Choroid plexus epithelial cell (primary cell): ENCODE measurements at regions not wholly inside any gene's neighbourhood (a gene's known extent, or its start where the extent isn't known, plus 50 kb on each side); places are given as distances from the start of the nearest gene placed in this dataset.

Experiments used
- DNase-seq: peaks from one replicate; pipeline ENCODE4 v3.0.0-alpha.2; 2010; ENCODE audit warnings: low read depth
- H3K4me3 ChIP-seq: 2 replicates; pipeline ENCODE4 v1.5.1; 2011; ENCODE audit warnings: low read depth, mild to moderate bottlenecking, control low read depth, low read length, moderate library complexity
- CTCF ChIP-seq: conservative IDR thresholded peaks from 2 replicates; pipeline ENCODE4 v1.5.1; 2011; ENCODE audit warnings: low read depth, mild to moderate bottlenecking, control low read depth, inconsistent platforms, low read length, moderate library complexity

GRCh38 chr10:29063806-29064644, 224.8 kb upstream of the LYZL1 start:
- peak; percentile 34 for TF ChIP-seq CTCF

GRCh38 chr10:29064680-29065079, 224.2 kb upstream of the LYZL1 start:
- peak; percentile 50 for DNase-seq

More at GRCh38 chr10:29063806-29064644, 224.8 kb upstream of the LYZL1 start:
- peak; percentile 63 for DNase-seq
- H3K4me3 ChIP-seq = no peak overlapping the region

GRCh38 chr10:29067161-29067560, 221.7 kb upstream of the LYZL1 start:
- TF ChIP-seq CTCF = no peak
- peak; percentile 56 for DNase-seq
- H3K4me3 ChIP-seq = no peak overlapping the region

More at GRCh38 chr10:29064680-29065079, 224.2 kb upstream of the LYZL1 start:
- TF ChIP-seq CTCF = no peak
- H3K4me3 ChIP-seq = no peak overlapping the region

GRCh38 chr10:29067628-29068027, 221.2 kb upstream of the LYZL1 start:
- no peak overlapping the region for H3K4me3 ChIP-seq
- no peak for TF ChIP-seq CTCF
- no peak for DNase-seq

GRCh38 chr10:29068302-29068701, 220.6 kb upstream of the LYZL1 start:
- no peak for DNase-seq
- no peak for TF ChIP-seq CTCF
- no peak overlapping the region for H3K4me3 ChIP-seq

- TF ChIP-seq CTCF = no peak
- DNase-seq = no peak
- H3K4me3 ChIP-seq = no peak overlapping the region
Observed at GRCh38 chr10:29068966-29069365, 219.9 kb upstream of the LYZL1 start.

- TF ChIP-seq CTCF = no peak
- DNase-seq = no peak
- H3K4me3 ChIP-seq = no peak overlapping the region
Observed at GRCh38 chr10:29069941-29070340, 218.9 kb upstream of the LYZL1 start.
